Suprapubic skin (tissue), 4 donors: ENCODE measurements at regions not wholly inside any gene's neighbourhood (a gene's known extent, or its start where the extent isn't known, plus 50 kb on each side); places are given as distances from the start of the nearest gene placed in this dataset.
"Not testable (repeated sequence)": the region's sequence is repeated elsewhere in the genome, so short reads cannot be mapped to it uniquely, and the experiment has no call there.

Experiments
- DNase-seq, 2 donors: peaks; one replicate each; pipeline ENCODE4 v3.0.0-alpha.2; 2019; ENCODE audit warnings: low spot score in 2 of 2
- H3K27ac ChIP-seq: fragments of 200-600 bp; sonication (generic); one replicate; pipeline ENCODE4 v1.5.1; 2019
- H3K27me3 ChIP-seq: fragments of 200-600 bp; sonication (generic); one replicate; pipeline ENCODE4 v1.5.1; 2019
- H3K36me3 ChIP-seq: fragments of 200-600 bp; sonication (generic); one replicate; pipeline ENCODE4 v1.5.1; 2019
- H3K4me1 ChIP-seq: fragments of 200-600 bp; sonication (generic); one replicate; pipeline ENCODE4 v1.5.1; 2019
- H3K4me3 ChIP-seq: fragments of 200-600 bp; sonication (generic); one replicate; pipeline ENCODE4 v1.5.1; 2019; ENCODE audit warnings: mild to moderate bottlenecking
- H3K9me3 ChIP-seq: fragments of 200-600 bp; sonication (generic); one replicate; pipeline ENCODE4 v1.5.1; 2019
- CTCF ChIP-seq, 2 donors: fragments of 200-600 bp in 1 of 2; fragments of 450-650 bp in 1 of 2; sonication (generic) in 1 of 2; IDR thresholded peaks; one replicate each; pipeline ENCODE4 v1.5.1; 2016 to 2019; ENCODE audit warnings: antibody characterized with exemption in 2 of 2, mild to moderate bottlenecking in 1 of 2, moderate library complexity in 1 of 2
- EP300 ChIP-seq: sonication (generic); formaldehyde crosslinking; IDR thresholded peaks from one replicate; pipeline ENCODE4 v1.6.1; 2017; ENCODE audit warnings: antibody characterized with exemption
- POLR2A ChIP-seq, 2 donors: fragments of 450-650 bp; IDR thresholded peaks; one replicate each; pipeline ENCODE4 v1.6.1; 2017; ENCODE audit warnings: antibody characterized with exemption in 2 of 2, mild to moderate bottlenecking in 2 of 2, moderate library complexity in 2 of 2
- POLR2AphosphoS5 ChIP-seq, 3 donors: sonication (generic); formaldehyde crosslinking; IDR thresholded peaks; one replicate each; pipeline ENCODE4 v1.6.1; 2017; ENCODE audit warnings: antibody characterized with exemption in 3 of 3
- WGBS: methylation state at CpG from one replicate; pipeline ENCODE4 v1.1.5; 2018; 5-methylcytosine and 5-hydroxymethylcytosine counted together

- TF ChIP-seq POLR2AphosphoS5 (IDR thresholded peaks at IDR 0.05): no peak
- TF ChIP-seq POLR2A (IDR thresholded peaks at IDR 0.05): no peak
- no peak for TF ChIP-seq CTCF (IDR thresholded peaks at IDR 0.05)
- no peak for TF ChIP-seq EP300
- Histone ChIP-seq H3K9me3 (no peaks in the 10 kb centered on the region), H3K27ac (no peak overlapping the region), H3K4me3 (no peak overlapping the region), H3K4me1 (no peaks in the 10 kb centered on the region), H3K27me3 (no peaks in the 10 kb centered on the region), H3K36me3 (no peaks in the 10 kb centered on the region)
- DNase-seq: no peak
- 79% methylated on average over 1 of the region's 1 CpG for WGBS
Observed at GRCh38 chrX:148290931-148291330, 209.5 kb upstream of the AFF2 start.

GRCh38 chrX:148298737-148299136, 201.7 kb upstream of the AFF2 start:
- WGBS: 73% methylated on average over 2 of the region's 2 CpGs
- no peak overlapping the region for H3K27ac ChIP-seq
- no peak for DNase-seq

GRCh38 chrX:148305214-148305613, 195.2 kb upstream of the AFF2 start:
- not testable (repeated sequence) for H3K27me3 ChIP-seq, H3K4me1 ChIP-seq, H3K27ac ChIP-seq, H3K9me3 ChIP-seq, DNase-seq, H3K36me3 ChIP-seq, H3K4me3 ChIP-seq
- WGBS: 91% methylated on average over 8 of the region's 9 CpGs

More at GRCh38 chrX:148298737-148299136, 201.7 kb upstream of the AFF2 start:
- H3K36me3 ChIP-seq: no peaks in the 10 kb centered on the region
- no peaks in the 10 kb centered on the region for H3K4me1 ChIP-seq
- H3K9me3 ChIP-seq: no peaks in the 10 kb centered on the region
- TF ChIP-seq CTCF (IDR thresholded peaks at IDR 0.05) (no peak), POLR2AphosphoS5 (IDR thresholded peaks at IDR 0.05) (no peak), EP300 (no peak), POLR2A (IDR thresholded peaks at IDR 0.05) (no peak)
- H3K4me3 ChIP-seq: no peak overlapping the region
- H3K27me3 ChIP-seq: no peaks in the 10 kb centered on the region

GRCh38 chrX:148309413-148309812, 191.0 kb upstream of the AFF2 start:
- no peaks in the 10 kb centered on the region for H3K36me3 ChIP-seq
- H3K4me3 ChIP-seq: no peak overlapping the region
- WGBS: 90% methylated on average over 3 of the region's 3 CpGs
- no peak overlapping the region for H3K27ac ChIP-seq
- no peaks in the 10 kb centered on the region for H3K9me3 ChIP-seq
- TF ChIP-seq POLR2A (IDR thresholded peaks at IDR 0.05): no peak
- no peak for TF ChIP-seq POLR2AphosphoS5 (IDR thresholded peaks at IDR 0.05)
- no peak for TF ChIP-seq EP300
- DNase-seq: no peak
- H3K27me3 ChIP-seq: no peaks in the 10 kb centered on the region
- no peaks in the 10 kb centered on the region for H3K4me1 ChIP-seq

- Histone ChIP-seq H3K27ac (no peak overlapping the region), H3K36me3 (no peaks in the 10 kb centered on the region), H3K4me3 (no peak overlapping the region), H3K9me3 (no peaks in the 10 kb centered on the region), H3K27me3 (no peaks in the 10 kb centered on the region), H3K4me1 (no peaks in the 10 kb centered on the region)
- no peak for TF ChIP-seq EP300
- TF ChIP-seq POLR2AphosphoS5 (IDR thresholded peaks at IDR 0.05): no peak
- no peak for TF ChIP-seq CTCF (IDR thresholded peaks at IDR 0.05)
- TF ChIP-seq POLR2A (IDR thresholded peaks at IDR 0.05): no peak
- no peak for DNase-seq
- 67% methylated on average over 1 of the region's 1 CpG for WGBS
Observed at GRCh38 chrX:148310426-148311165, 189.8 kb upstream of the AFF2 start.

- no peaks in the 10 kb centered on the region for H3K27me3 ChIP-seq
- H3K9me3 ChIP-seq: no peaks in the 10 kb centered on the region
- no peak overlapping the region for H3K27ac ChIP-seq
- H3K4me3 ChIP-seq: no peak overlapping the region
- no peak for TF ChIP-seq POLR2A (IDR thresholded peaks at IDR 0.05)
- TF ChIP-seq POLR2AphosphoS5 (IDR thresholded peaks at IDR 0.05): no peak
- TF ChIP-seq EP300: no peak
- no peak for TF ChIP-seq CTCF (IDR thresholded peaks at IDR 0.05)
- no peak for DNase-seq
- no peaks in the 10 kb centered on the region for H3K36me3 ChIP-seq
- H3K4me1 ChIP-seq: no peaks in the 10 kb centered on the region
Observed at GRCh38 chrX:148311544-148311943, 188.9 kb upstream of the AFF2 start.
